RWPE1 (cell line): ENCODE measurements at regions not wholly inside any gene's neighbourhood (a gene's known extent, or its start where the extent isn't known, plus 50 kb on each side); places are given as distances from the start of the nearest gene placed in this dataset.

Experiments used
- CTCF ChIA-PET: fragments of 350-600 bp; sonication (Branson Sonifier 250); formaldehyde crosslinking; extraction: SDS; loops from one replicate; lab custom pipeline; 2021; lab: Yijun Ruan, JAX
- POLR2A ChIA-PET: fragments of 400-600 bp; formaldehyde crosslinking; extraction: SDS; loops from one replicate; lab custom pipeline; 2020; ENCODE audit warnings: antibody characterized with exemption; ENCODE audit not compliant: low non-redundant PET; lab: Yijun Ruan, JAX
- DNase-seq: peaks from one replicate; pipeline ENCODE4 v3.0.0; 2012; ENCODE audit warnings: low spot score
- H3K27ac ChIP-seq: fragments of 450-650 bp; 2 replicates; pipeline ENCODE4 v1.5.1; 2017
- TF ChIP-seq, protein P1 (sequence below): fragments of 450-650 bp; conservative IDR thresholded peaks from 2 replicates; pipeline ENCODE4 v1.5.1; 2017; ENCODE audit warnings: low read depth, mild to moderate bottlenecking

DNA sequence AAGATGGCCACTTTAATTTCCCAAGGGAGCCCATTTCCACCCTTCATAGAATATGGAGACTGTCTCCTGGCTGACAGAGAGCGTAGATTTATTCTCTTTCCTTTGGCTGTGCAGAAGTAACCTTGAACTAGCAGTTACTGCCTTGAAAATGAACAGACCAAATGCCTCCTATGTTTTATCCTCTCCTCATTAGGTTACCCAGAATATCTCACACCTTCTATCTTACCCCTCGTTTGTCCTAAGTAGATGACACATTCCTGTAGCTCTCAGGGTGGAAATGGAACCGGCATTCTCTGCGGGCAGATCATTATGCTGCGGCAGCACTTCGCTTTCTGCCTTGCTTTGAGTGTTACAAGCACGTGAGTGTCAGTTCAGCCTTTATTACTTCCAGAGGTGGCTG, 336.5 kb downstream of the DCDC2C start:
- TF ChIP-seq, protein P1, sequence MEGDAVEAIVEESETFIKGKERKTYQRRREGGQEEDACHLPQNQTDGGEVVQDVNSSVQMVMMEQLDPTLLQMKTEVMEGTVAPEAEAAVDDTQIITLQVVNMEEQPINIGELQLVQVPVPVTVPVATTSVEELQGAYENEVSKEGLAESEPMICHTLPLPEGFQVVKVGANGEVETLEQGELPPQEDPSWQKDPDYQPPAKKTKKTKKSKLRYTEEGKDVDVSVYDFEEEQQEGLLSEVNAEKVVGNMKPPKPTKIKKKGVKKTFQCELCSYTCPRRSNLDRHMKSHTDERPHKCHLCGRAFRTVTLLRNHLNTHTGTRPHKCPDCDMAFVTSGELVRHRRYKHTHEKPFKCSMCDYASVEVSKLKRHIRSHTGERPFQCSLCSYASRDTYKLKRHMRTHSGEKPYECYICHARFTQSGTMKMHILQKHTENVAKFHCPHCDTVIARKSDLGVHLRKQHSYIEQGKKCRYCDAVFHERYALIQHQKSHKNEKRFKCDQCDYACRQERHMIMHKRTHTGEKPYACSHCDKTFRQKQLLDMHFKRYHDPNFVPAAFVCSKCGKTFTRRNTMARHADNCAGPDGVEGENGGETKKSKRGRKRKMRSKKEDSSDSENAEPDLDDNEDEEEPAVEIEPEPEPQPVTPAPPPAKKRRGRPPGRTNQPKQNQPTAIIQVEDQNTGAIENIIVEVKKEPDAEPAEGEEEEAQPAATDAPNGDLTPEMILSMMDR = no peak
- ChIA-PET POLR2A (no interaction called here), CTCF (interaction anchor here (0.6 kb wide), 1 partner anchor 54 kb away, joined by 3 read pairs; no protein-coding TSS in a partner anchor)
- DNase-seq = no peak
- no peak overlapping the region for H3K27ac ChIP-seq

GRCh38 chr2:4047961-4048891, 344.9 kb downstream of the DCDC2C start:
- H3K27ac ChIP-seq = no peak overlapping the region
- DNase-seq = no peak
- CTCF ChIA-PET = no interaction called here
- TF ChIP-seq, protein P1 = no peak
- POLR2A ChIA-PET = no interaction called here

DNA sequence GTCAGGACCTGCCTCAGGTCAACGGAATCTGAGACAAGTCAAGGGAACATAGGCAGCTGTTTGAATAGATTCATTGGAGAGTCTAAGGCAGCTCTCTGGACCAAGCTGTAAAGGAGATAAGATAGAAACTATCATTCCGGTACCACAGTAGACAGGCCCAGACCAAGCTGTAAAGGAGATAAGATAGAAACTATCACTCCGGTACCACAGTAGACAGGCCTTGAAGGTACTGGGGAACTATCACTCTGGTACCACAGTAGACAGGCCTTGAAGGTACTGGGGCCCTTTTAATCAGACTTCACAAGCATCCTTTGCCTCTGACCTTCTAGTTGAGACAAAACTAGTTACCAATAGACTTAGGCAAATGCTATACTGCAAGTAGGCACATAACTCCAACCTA, 346.1 kb downstream of the DCDC2C start:
- CTCF ChIA-PET = no interaction called here
- no peak for DNase-seq
- TF ChIP-seq, protein P1 = no peak
- POLR2A ChIA-PET = no interaction called here
- no peak overlapping the region for H3K27ac ChIP-seq

GRCh38 chr2:4053769-4054493, 350.6 kb downstream of the DCDC2C start:
- DNase-seq = no peak
- POLR2A ChIA-PET = no interaction called here
- CTCF ChIA-PET = interaction anchor here (0.8 kb wide), 1 partner anchor 1976 kb away, joined by 3 read pairs; no protein-coding TSS in a partner anchor
- no peak overlapping the region for H3K27ac ChIP-seq
- TF ChIP-seq, protein P1 = no peak

DNA sequence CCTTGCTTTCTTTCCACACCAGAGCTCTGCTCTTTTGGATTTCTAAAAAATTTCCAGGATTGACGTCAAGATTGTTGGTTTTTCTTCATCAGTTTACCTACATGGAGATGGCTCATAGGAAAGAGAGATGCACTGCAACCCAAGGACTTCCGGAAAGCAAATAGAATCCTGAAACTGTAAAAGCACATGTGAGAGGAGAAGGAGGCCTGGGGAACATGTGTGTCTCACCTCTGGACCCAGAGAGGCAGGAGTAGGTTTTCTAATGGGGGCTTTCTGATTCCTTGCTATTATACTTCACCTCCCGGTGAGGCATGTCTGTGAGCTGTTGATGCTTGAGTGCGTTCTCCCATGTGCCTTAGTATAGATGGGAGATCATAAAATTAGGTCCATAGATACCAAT, 362.8 kb downstream of the DCDC2C start:
- no peak for DNase-seq
- CTCF ChIA-PET = no interaction called here
- H3K27ac ChIP-seq = no peak overlapping the region
- POLR2A ChIA-PET = no interaction called here
- TF ChIP-seq, protein P1 = no peak

DNA sequence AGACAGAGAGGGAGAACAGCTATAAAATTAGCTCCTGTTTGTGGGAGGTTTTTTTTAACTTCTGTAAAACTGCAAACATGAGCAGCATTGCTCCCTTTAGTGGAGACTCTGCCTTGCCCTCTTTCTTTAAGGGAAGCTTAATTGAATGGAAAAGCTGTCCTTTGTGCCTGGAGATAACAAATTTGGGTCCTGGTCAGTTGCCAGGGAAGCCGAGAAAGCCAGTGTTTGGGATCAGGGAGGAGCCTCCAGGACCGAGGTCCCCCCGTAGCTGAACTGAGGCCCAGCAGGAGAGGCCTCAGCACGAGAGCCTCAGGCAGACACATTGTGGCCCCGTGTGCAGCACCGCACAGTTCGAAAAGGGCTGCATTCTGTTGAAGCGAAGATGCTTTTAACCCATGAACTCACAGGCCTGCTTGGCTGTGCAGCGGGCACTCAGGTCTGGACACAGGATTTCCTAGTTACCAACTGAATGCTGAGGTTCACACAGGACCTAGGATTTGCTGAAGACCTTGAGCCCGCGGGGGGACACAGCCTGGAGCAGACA, 369.7 kb downstream of the DCDC2C start:
- DNase-seq = no peak
- TF ChIP-seq, protein P1 = no peak
- ChIA-PET CTCF (interaction anchor here (0.8 kb wide), 1 partner anchor 43 kb away, joined by 3 read pairs; no protein-coding TSS in a partner anchor), POLR2A (no interaction called here)
- no peak overlapping the region for H3K27ac ChIP-seq
